ENCODE measurements at regions not wholly inside any gene's neighbourhood (a gene's known extent, or its start where the extent isn't known, plus 50 kb on each side); places are given as distances from the start of the nearest gene placed in this dataset.
A peak's percentile ranks its signal among the peaks of the same experiment; 100 is the strongest.

DNA sequence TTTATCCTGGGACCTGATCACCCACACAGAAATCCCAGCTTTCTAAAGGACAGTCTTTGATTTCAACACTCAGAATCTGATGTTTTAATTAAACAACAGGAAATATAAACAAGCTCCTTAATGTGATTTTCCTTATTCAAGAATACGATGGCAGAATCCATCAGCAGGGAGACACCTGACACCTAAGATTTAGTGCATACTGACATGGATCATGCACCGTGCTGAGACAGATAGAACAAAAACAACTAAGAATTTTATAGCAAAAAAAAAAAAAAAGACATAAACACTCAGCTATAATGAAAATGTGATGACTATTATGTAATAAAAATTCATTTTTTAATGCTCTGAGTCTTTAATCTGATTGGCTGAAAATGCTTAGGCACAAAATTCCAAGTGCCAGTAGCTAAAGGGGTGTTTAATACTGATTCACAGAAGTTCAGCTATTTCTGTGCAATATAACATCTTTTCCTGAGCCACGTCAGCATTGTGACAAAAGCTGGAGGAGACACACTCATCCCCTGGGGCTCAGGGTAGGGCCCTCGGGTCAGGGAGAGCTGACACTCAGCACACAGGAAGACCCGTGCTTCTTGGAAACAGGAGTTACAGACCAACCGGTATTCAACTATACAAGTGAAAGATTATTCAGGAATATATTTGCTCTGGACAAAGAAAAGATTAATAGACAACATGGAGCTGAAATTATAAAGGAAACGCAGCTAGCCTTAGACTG, 247.4 kb downstream of the FBXO15 start:
- no peaks in the 10 kb centered on the region for H3K27me3 Mint-ChIP-seq
- DNase-seq (ENCODE audit: low spot score, unreplicated experiment): no peak
- H3K4me1 Mint-ChIP-seq (ENCODE audit: low read depth): peaks cover 28% of the 10 kb centered on the region
- H3K27ac Mint-ChIP-seq: no peak overlapping the region
- H3K9me3 Mint-ChIP-seq (ENCODE audit: low read depth): no peaks in the 10 kb centered on the region
- no peaks in the 10 kb centered on the region for H3K36me3 Mint-ChIP-seq (ENCODE audit: insufficient read depth)
- no peak overlapping the region for H3K4me3 Mint-ChIP-seq (ENCODE audit: low read depth)
- TF ChIP-seq, protein P1, sequence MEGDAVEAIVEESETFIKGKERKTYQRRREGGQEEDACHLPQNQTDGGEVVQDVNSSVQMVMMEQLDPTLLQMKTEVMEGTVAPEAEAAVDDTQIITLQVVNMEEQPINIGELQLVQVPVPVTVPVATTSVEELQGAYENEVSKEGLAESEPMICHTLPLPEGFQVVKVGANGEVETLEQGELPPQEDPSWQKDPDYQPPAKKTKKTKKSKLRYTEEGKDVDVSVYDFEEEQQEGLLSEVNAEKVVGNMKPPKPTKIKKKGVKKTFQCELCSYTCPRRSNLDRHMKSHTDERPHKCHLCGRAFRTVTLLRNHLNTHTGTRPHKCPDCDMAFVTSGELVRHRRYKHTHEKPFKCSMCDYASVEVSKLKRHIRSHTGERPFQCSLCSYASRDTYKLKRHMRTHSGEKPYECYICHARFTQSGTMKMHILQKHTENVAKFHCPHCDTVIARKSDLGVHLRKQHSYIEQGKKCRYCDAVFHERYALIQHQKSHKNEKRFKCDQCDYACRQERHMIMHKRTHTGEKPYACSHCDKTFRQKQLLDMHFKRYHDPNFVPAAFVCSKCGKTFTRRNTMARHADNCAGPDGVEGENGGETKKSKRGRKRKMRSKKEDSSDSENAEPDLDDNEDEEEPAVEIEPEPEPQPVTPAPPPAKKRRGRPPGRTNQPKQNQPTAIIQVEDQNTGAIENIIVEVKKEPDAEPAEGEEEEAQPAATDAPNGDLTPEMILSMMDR (IDR thresholded peaks at IDR 0.05; ENCODE audit: unreplicated experiment): no peak

DNA sequence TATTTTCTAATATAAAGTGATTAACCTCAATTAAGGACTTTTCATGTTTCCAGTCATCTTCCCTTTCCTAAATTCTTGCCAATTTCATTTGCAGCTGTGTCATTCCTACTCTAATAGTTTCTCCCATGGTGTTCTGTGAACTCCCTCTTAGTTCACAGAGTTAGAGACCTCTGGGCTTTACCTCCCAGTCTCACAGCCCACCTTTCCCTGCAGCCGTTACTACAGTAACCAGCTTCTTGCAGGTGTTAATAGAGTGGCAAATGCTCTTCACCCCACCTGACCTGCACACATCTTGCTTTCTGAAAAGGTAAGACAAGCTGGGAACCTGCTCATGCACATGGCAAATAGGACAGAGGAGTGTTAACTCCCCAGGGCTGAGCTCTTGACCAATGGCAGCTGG, 250.1 kb downstream of the FBXO15 start:
- Mint-ChIP-seq H3K4me3 (ENCODE audit: low read depth) (no peak overlapping the region), H3K36me3 (ENCODE audit: insufficient read depth) (no peaks in the 10 kb centered on the region), H3K27me3 (no peaks in the 10 kb centered on the region), H3K9me3 (ENCODE audit: low read depth) (no peaks in the 10 kb centered on the region), H3K4me1 (ENCODE audit: low read depth) (peaks cover 52% of the 10 kb centered on the region), H3K27ac (no peak overlapping the region)
- TF ChIP-seq, protein P1 (IDR thresholded peaks at IDR 0.05; ENCODE audit: unreplicated experiment): no peak
- no peak for DNase-seq (ENCODE audit: low spot score, unreplicated experiment)

DNA sequence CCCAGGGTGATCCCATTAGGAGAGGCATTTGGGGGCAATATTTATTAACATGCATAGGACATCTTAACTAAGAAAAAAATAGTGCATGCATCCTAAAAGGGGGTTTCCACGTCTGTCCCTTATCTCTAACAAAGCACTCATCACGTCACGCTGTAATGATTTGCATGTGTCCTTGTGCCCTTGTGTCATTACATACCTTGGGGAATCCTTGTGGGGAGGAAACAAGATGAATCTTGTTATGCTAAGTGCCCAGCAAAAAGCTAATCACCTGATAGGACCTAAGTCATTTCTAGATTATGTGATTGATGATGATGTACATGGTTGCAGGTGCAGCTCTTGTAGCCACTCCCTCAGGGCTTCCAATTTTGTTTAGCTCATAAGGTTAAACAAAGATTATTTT, 250.9 kb downstream of the FBXO15 start:
- Mint-ChIP-seq H3K4me1 (ENCODE audit: low read depth) (peaks cover 56% of the 10 kb centered on the region), H3K4me3 (ENCODE audit: low read depth) (no peak overlapping the region), H3K27ac (peak overlapping the region; percentile 97), H3K27me3 (no peaks in the 10 kb centered on the region), H3K36me3 (ENCODE audit: insufficient read depth) (no peaks in the 10 kb centered on the region), H3K9me3 (ENCODE audit: low read depth) (no peaks in the 10 kb centered on the region)
- DNase-seq (ENCODE audit: low spot score, unreplicated experiment): no peak
- TF ChIP-seq, protein P1 (IDR thresholded peaks at IDR 0.05; ENCODE audit: unreplicated experiment): no peak

DNA sequence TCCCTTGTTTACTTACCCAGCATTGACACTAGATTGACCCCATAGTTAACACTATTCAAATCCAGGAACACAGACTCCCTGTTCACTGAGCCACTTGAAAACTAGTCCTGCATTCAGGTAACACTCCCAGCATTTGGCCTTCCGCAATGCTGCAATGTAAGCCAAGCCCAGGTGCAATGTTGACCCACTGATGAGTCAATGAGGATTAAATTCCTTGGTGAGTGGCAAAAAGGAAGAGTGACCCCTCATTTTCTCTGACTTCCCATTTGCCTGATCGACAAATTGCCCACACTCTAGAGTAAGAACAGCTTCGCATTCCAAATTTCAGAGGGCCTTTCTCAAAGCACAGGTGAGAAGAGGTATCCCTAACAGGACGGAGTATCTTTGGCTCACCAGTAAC, 251.9 kb downstream of the FBXO15 start:
- Mint-ChIP-seq H3K27me3 (no peaks in the 10 kb centered on the region), H3K4me3 (ENCODE audit: low read depth) (peak overlapping the region; percentile 1), H3K27ac (peak overlapping the region; percentile 97), H3K4me1 (ENCODE audit: low read depth) (peaks cover 60% of the 10 kb centered on the region), H3K36me3 (ENCODE audit: insufficient read depth) (no peaks in the 10 kb centered on the region), H3K9me3 (ENCODE audit: low read depth) (no peaks in the 10 kb centered on the region)
- TF ChIP-seq, protein P1 (IDR thresholded peaks at IDR 0.05; ENCODE audit: unreplicated experiment): no peak
- no peak for DNase-seq (ENCODE audit: low spot score, unreplicated experiment)

DNA sequence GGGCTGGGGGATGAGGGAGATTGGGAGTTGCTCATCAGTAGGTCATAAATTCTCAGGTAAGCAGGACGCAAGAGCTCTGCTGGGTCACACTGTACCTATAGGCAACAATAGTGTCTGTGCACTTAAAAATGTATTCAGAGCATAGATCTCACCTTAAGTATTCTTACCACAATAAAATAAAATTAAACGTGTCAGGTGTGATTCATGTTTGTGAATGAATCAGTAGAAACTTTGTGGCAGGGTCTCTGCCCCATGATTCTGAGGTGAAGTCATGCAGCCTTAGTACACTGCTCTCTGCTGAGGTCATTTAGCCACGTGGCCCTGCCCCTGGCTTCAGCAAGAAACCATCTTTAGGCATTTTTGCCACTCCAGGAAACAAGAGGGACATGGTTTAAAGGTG, 253.8 kb downstream of the FBXO15 start:
- TF ChIP-seq, protein P1 (IDR thresholded peaks at IDR 0.05; ENCODE audit: unreplicated experiment): no peak
- no peak for DNase-seq (ENCODE audit: low spot score, unreplicated experiment)
- no peaks in the 10 kb centered on the region for H3K36me3 Mint-ChIP-seq (ENCODE audit: insufficient read depth)
- no peaks in the 10 kb centered on the region for H3K9me3 Mint-ChIP-seq (ENCODE audit: low read depth)
- no peak overlapping the region for H3K4me3 Mint-ChIP-seq (ENCODE audit: low read depth)
- H3K27ac Mint-ChIP-seq: peak overlapping the region; percentile 97
- peaks cover 60% of the 10 kb centered on the region for H3K4me1 Mint-ChIP-seq (ENCODE audit: low read depth)
- no peaks in the 10 kb centered on the region for H3K27me3 Mint-ChIP-seq

Data from progenitor cell of endocrine pancreas (in vitro differentiated cells).